ENCODE measurements at regions not wholly inside any gene's neighbourhood (a gene's known extent, or its start where the extent isn't known, plus 50 kb on each side); places are given as distances from the start of the nearest gene placed in this dataset.

GRCh38 chr6:18602931-18603330 is 215.8 kb downstream of the RNF144B start:
- H3K79me1 ChIP-seq (ENCODE audit: low read depth, low read length): no peaks in the 10 kb centered on the region
- H3K4me1 ChIP-seq (replicated peaks in 1 of 4; ENCODE audit: control insufficient read depth in 3 of 4, insufficient read depth in 4 of 4, low read length in 3 of 4): no peaks in the 10 kb centered on the region
- H3K36me3 ChIP-seq (ENCODE audit: control insufficient read depth in 2 of 4, insufficient read depth in 4 of 4, low read length in 3 of 4): no peaks in the 10 kb centered on the region
- no peak overlapping the region for H3K9ac ChIP-seq (replicated peaks in 1 of 4; ENCODE audit: extremely low read depth in 1 of 4, low read depth in 3 of 4, low read length in 3 of 4)
- no peaks in the 10 kb centered on the region for H3K23me2 ChIP-seq (ENCODE audit: low read depth, low read length)
- H3K18ac ChIP-seq (ENCODE audit: extremely low read depth, low read length): no peak overlapping the region
- H2BK12ac ChIP-seq (ENCODE audit: low read depth, low read length): no peak overlapping the region
- no peak for DNase-seq (ENCODE audit: low read depth in 1 of 2, low spot score in 2 of 2)
- no peak overlapping the region for H4K8ac ChIP-seq (ENCODE audit: extremely low read depth, insufficient read depth, low read length)
- no peak overlapping the region for H2BK120ac ChIP-seq (replicated peaks; ENCODE audit: low read depth, low read length)
- H3K9me3 ChIP-seq (ENCODE audit: insufficient read depth in 2 of 2, low read depth in 1 of 2, low read length in 1 of 2): no peaks in the 10 kb centered on the region
- no peak overlapping the region for H3K4ac ChIP-seq (replicated peaks; ENCODE audit: insufficient read length, low read depth, low read length)
- no peak overlapping the region for H4K5ac ChIP-seq (ENCODE audit: insufficient read length, low read depth, low read length)
- no peak overlapping the region for H3K4me2 ChIP-seq (ENCODE audit: insufficient read depth in 1 of 2, low read depth in 2 of 2, low read length in 2 of 2)
- H2AFZ ChIP-seq (ENCODE audit: low read length): no peak overlapping the region
- ChIA-PET CTCF (ENCODE audit: partially characterized antibody) (no interaction called here), POLR2A (ENCODE audit: partially characterized antibody) (no interaction called here)
- H3K56ac ChIP-seq (replicated peaks; ENCODE audit: insufficient read length, low read depth, low read length): no peak overlapping the region
- 97% methylated on average over 2 of the region's 2 CpGs; no CpG with 5 or more reads in 1 of the 2 experiments for WGBS, 2 experiments (ENCODE audit: extremely low coverage in 1 of 2, insufficient coverage in 1 of 2, insufficient read length in 1 of 2, insufficient replicate concordance in 2 of 2, low coverage in 1 of 2, low lambda C conversion rate in 2 of 2, missing lambda C conversion rate in 1 of 2)
- no peak overlapping the region for H3K23ac ChIP-seq (ENCODE audit: insufficient read length)
- no peak overlapping the region for H3K27ac ChIP-seq (ENCODE audit: low read depth, low read length)
- no peaks in the 10 kb centered on the region for H3K27me3 ChIP-seq (replicated peaks in 1 of 4; ENCODE audit: control insufficient read depth in 3 of 4, extremely low read depth in 1 of 4, insufficient read depth in 3 of 4, low read length in 3 of 4)
- no peak overlapping the region for H4K91ac ChIP-seq (replicated peaks; ENCODE audit: insufficient read length, low read length)
- H2AK5ac ChIP-seq (ENCODE audit: low read depth, low read length): no peak overlapping the region
- H3K14ac ChIP-seq (ENCODE audit: insufficient read length): no peak overlapping the region
- H4K20me1 ChIP-seq (replicated peaks in 1 of 2; ENCODE audit: control insufficient read depth in 1 of 2, insufficient read depth in 2 of 2, low read length in 2 of 2): no peaks in the 10 kb centered on the region
- no peak overlapping the region for H2BK20ac ChIP-seq (ENCODE audit: low read length)
- H3K79me2 ChIP-seq (ENCODE audit: control insufficient read depth in 1 of 2, insufficient read depth in 2 of 2, low read length in 2 of 2): no peaks in the 10 kb centered on the region
- FAIRE-seq: no peak
- H2BK5ac ChIP-seq (ENCODE audit: low read depth, low read length): no peak overlapping the region
- H2BK15ac ChIP-seq (ENCODE audit: low read length): no peak overlapping the region
- H3K4me3 ChIP-seq (ENCODE audit: extremely low read depth in 1 of 4, insufficient read depth in 2 of 4, low read depth in 3 of 4, low read length in 4 of 4): no peak overlapping the region
- TF ChIP-seq ATF2 (IDR thresholded peaks at IDR 0.05; ENCODE audit: low read length): no peak
- TF ChIP-seq PHF8 (conservative IDR thresholded peaks at IDR 0.05; ENCODE audit: low read depth, low read length): no peak
- no peak for TF ChIP-seq JUN (IDR thresholded peaks at IDR 0.05; ENCODE audit: low read depth, low read length)
- no peak for TF ChIP-seq SIN3A (conservative IDR thresholded peaks at IDR 0.05 in 1 of 2, IDR thresholded peaks at IDR 0.05 in 1 of 2; ENCODE audit: low read depth in 1 of 2, low read length in 2 of 2)
- no peak for TF ChIP-seq TAF7 (optimal IDR thresholded peaks at IDR 0.05; ENCODE audit: borderline replicate concordance, low read depth, low read length)
- no peak for TF ChIP-seq POLR2AphosphoS5 (IDR thresholded peaks at IDR 0.05; ENCODE audit: low read depth, low read length)
- no peak for TF ChIP-seq CBX8 (IDR thresholded peaks at IDR 0.05; ENCODE audit: borderline replicate concordance, low read depth, low read length)
- TF ChIP-seq RBBP5 (IDR thresholded peaks at IDR 0.05; ENCODE audit: borderline replicate concordance, low read depth, low read length): no peak
- no peak for TF ChIP-seq RAD21 (IDR thresholded peaks at IDR 0.05 in 1 of 2, conservative IDR thresholded peaks at IDR 0.05 in 1 of 2; ENCODE audit: low read depth in 2 of 2, low read length in 2 of 2)
- no peak for TF ChIP-seq TAF1 (IDR thresholded peaks at IDR 0.05; ENCODE audit: low read depth, low read length)
- TF ChIP-seq RFX5 (IDR thresholded peaks at IDR 0.05; ENCODE audit: borderline replicate concordance, low read depth, low read length): no peak
- no peak for TF ChIP-seq USF2 (IDR thresholded peaks at IDR 0.05; ENCODE audit: low read length)

All from H1 (cell line).